ENCODE measurements at regions not wholly inside any gene's neighbourhood (a gene's known extent, or its start where the extent isn't known, plus 50 kb on each side); places are given as distances from the start of the nearest gene placed in this dataset.

- no peak for DNase-seq (ENCODE audit: low read depth)
Measured at GRCh38 chr2:212609479-212609878, 70.9 kb upstream of the ERBB4 start.

DNA sequence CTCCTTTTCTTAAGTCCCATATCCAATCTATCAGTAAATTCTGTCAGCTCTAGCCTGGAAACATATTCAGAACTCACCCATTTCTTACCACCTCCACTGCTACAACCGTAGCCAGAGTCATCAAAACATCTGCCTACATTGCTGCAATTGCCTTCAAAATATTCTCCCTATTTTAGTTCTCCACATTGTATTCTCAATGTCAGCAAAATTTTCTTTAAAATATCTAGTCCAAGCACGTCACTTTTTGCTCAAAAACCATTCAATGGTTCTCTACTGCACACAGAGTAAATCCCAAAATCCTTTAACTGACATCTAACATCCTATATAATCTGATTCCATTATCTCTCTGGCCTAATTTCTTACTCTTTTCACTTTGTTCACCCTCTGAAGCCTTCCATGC is 68.5 kb upstream of the ERBB4 start:
- DNase-seq (ENCODE audit: low read depth), result no peak

DNA sequence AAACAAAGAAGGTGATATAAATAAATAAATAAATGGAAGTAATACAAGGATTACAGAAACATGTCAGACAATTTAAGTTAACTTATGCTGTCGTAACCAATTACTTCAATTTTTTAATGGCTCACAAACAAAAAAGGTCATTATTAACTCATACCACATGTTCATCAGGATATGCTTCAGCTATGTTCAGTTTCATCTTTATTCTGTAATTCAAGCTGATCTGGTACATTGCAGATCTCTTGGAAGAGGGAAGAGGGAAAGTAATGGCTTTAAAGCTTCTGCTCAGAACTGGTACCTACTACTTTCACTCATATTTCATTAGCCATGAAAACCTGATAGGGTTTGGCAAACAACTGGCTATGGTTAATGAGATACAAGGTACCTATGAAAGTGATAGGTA is 67.6 kb upstream of the ERBB4 start:
- no peak for DNase-seq (ENCODE audit: low read depth)

- DNase-seq (ENCODE audit: low read depth), result no peak
Measured at GRCh38 chr2:212596688-212597087, 58.1 kb upstream of the ERBB4 start.

DNA sequence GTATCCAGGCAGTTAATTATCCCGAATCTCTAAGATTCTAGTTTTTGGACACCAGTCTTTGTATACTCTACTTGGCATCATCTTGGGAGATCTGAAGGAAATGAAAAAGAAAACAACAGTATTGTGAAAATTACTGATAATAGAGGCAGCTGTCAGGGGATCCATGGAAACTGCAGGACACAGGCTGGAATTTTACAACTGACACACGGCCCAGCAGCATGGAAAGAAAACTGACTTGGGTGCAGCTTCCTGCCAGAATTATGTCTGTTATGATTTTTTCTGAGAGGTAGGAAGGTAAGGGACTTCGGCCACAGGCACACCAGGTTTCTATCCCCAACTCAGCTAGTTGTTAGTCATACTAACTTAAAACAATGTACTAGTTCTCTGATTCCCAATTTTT is 57.7 kb upstream of the ERBB4 start:
- no peak for DNase-seq (ENCODE audit: low read depth)

GRCh38 chr2:212595036-212595654 is 56.5 kb upstream of the ERBB4 start:
- DNase-seq (ENCODE audit: low read depth), result peak; percentile 10

- no peak for DNase-seq (ENCODE audit: low read depth)
Measured at GRCh38 chr2:212592695-212593094, 54.1 kb upstream of the ERBB4 start.

All from stromal cell of bone marrow (primary cell).